Nephron progenitor cell (in vitro differentiated cells): ENCODE measurements at regions not wholly inside any gene's neighbourhood (a gene's known extent, or its start where the extent isn't known, plus 50 kb on each side); places are given as distances from the start of the nearest gene placed in this dataset.
A peak's percentile ranks its signal among the peaks of the same experiment; 100 is the strongest.

Experiments
- DNase-seq: peaks from one replicate; pipeline ENCODE4 v3.0.0; 2021
- H3K27ac Mint-ChIP-seq: 2 replicates; pipeline ENCODE4 v1.8.0; 2021; ENCODE audit warnings: mild to moderate bottlenecking, moderate library complexity, mixed read lengths
- H3K27me3 Mint-ChIP-seq: 2 replicates; pipeline ENCODE4 v1.8.0; 2021; ENCODE audit warnings: mild to moderate bottlenecking, low read depth, mixed read lengths; ENCODE audit not compliant: poor library complexity
- H3K36me3 Mint-ChIP-seq: 2 replicates; pipeline ENCODE4 v1.8.0; 2021; ENCODE audit warnings: low read depth, mixed read lengths
- H3K4me1 Mint-ChIP-seq: 2 replicates; pipeline ENCODE4 v1.8.0; 2021; ENCODE audit warnings: mixed read lengths
- H3K4me3 Mint-ChIP-seq: 2 replicates; pipeline ENCODE4 v1.8.0; 2021; ENCODE audit warnings: mild to moderate bottlenecking, moderate library complexity, mixed read lengths
- H3K9me3 Mint-ChIP-seq: 2 replicates; pipeline ENCODE4 v1.8.0; 2021; ENCODE audit warnings: mild to moderate bottlenecking, moderate library complexity, mixed read lengths
- TF ChIP-seq, protein P1 (sequence below): fragments of 200-600 bp; sonication (generic); IDR thresholded peaks from 2 replicates; pipeline ENCODE4 v1.5.0; 2021; ENCODE audit warnings: antibody characterized with exemption

- H3K27ac Mint-ChIP-seq, result peak overlapping the region; percentile 28
- H3K27me3 Mint-ChIP-seq, result peaks cover 3% of the 10 kb centered on the region
- H3K36me3 Mint-ChIP-seq, result no peaks in the 10 kb centered on the region
- no peak for DNase-seq
- no peaks in the 10 kb centered on the region for H3K9me3 Mint-ChIP-seq
- peaks cover 93% of the 10 kb centered on the region for H3K4me1 Mint-ChIP-seq
- TF ChIP-seq, protein P1, sequence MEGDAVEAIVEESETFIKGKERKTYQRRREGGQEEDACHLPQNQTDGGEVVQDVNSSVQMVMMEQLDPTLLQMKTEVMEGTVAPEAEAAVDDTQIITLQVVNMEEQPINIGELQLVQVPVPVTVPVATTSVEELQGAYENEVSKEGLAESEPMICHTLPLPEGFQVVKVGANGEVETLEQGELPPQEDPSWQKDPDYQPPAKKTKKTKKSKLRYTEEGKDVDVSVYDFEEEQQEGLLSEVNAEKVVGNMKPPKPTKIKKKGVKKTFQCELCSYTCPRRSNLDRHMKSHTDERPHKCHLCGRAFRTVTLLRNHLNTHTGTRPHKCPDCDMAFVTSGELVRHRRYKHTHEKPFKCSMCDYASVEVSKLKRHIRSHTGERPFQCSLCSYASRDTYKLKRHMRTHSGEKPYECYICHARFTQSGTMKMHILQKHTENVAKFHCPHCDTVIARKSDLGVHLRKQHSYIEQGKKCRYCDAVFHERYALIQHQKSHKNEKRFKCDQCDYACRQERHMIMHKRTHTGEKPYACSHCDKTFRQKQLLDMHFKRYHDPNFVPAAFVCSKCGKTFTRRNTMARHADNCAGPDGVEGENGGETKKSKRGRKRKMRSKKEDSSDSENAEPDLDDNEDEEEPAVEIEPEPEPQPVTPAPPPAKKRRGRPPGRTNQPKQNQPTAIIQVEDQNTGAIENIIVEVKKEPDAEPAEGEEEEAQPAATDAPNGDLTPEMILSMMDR, result no peak
- H3K4me3 Mint-ChIP-seq, result peak overlapping the region; percentile 37
Observed at GRCh38 chr7:26531926-26532325, 240.3 kb downstream of the SNX10 start.

GRCh38 chr7:26532471-26532870, 240.8 kb downstream of the SNX10 start:
- peaks cover 93% of the 10 kb centered on the region for H3K4me1 Mint-ChIP-seq
- TF ChIP-seq, protein P1, result no peak
- peaks cover 3% of the 10 kb centered on the region for H3K27me3 Mint-ChIP-seq
- peak overlapping the region; percentile 54 for H3K4me3 Mint-ChIP-seq
- no peaks in the 10 kb centered on the region for H3K36me3 Mint-ChIP-seq
- peak overlapping the region; percentile 100 for H3K27ac Mint-ChIP-seq
- DNase-seq, result no peak
- H3K9me3 Mint-ChIP-seq, result no peaks in the 10 kb centered on the region

DNA sequence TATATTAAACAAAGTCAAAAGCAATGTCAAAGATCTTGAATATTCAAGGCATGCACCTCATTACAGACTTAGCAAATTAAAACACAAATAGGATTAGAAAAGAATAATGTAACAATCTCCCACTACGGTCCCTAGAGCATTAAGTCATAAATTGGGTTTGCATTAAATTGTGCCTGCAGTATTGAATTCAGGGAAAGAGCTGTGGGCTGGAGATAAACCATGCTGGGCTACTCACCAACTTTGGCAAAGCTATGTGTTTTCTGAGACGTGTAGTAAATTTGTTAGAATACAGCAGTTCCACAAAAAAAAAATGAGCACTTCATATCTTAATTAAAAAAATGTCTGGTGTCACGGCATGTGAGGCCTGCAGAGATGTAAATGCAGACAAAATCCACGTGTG, 241.6 kb downstream of the SNX10 start:
- no peak for DNase-seq
- H3K36me3 Mint-ChIP-seq, result no peaks in the 10 kb centered on the region
- peaks cover 3% of the 10 kb centered on the region for H3K27me3 Mint-ChIP-seq
- H3K9me3 Mint-ChIP-seq, result no peaks in the 10 kb centered on the region
- H3K4me3 Mint-ChIP-seq, result peak overlapping the region; percentile 54
- TF ChIP-seq, protein P1, result no peak
- peaks cover 94% of the 10 kb centered on the region for H3K4me1 Mint-ChIP-seq
- H3K27ac Mint-ChIP-seq, result peak overlapping the region; percentile 100

DNA sequence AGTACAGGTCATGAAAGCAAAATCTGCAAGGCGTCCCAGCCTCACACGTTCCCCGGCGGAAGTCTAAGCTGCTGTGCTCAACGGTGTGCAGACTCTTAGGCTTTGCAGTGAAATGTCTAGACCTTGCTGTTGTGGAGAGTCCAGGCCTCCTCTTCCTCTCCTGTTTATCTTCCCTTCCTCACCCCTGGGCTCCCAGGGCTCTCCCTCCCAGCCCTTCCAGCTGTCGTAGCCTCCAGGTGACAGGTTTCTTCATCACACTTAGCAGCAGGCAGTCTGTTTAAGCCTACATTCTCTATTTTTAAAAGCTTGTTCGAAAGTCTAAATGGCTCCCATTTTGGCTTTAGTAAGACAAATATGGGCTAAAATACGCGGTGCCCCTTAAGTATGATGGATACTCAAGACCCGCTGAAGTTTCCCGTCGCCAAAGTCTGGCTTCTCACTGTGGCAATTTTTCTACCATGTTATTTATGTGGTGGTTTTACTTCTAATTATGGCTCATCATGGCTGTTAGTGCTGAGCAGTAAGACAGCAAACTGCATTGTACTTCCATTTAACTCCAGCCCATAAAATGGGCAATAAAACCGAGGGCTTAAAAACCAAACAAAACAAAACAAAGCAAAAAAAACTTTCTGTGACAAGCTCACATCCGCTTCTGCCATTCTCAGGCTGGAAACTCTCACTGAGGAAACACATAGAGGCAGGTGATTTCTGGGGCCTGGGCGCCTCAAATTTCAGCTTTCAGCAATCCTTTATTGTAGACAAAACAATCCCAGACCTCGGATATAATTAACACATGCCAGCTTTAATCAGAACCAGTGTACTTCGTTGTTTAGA, 243.2 kb downstream of the SNX10 start:
- peak overlapping the region; percentile 100 for H3K27ac Mint-ChIP-seq
- TF ChIP-seq, protein P1, result no peak
- H3K9me3 Mint-ChIP-seq, result no peaks in the 10 kb centered on the region
- peak; percentile 43 for DNase-seq
- H3K4me3 Mint-ChIP-seq, result peak overlapping the region; percentile 74
- peaks cover 3% of the 10 kb centered on the region for H3K27me3 Mint-ChIP-seq
- H3K36me3 Mint-ChIP-seq, result no peaks in the 10 kb centered on the region
- H3K4me1 Mint-ChIP-seq, result peaks cover 98% of the 10 kb centered on the region

- Mint-ChIP-seq H3K27ac (peak overlapping the region; percentile 100), H3K36me3 (no peaks in the 10 kb centered on the region), H3K27me3 (peaks cover 6% of the 10 kb centered on the region), H3K4me1 (peaks cover 97% of the 10 kb centered on the region), H3K9me3 (no peaks in the 10 kb centered on the region), H3K4me3 (peak overlapping the region; percentile 74)
- no peak for DNase-seq
- TF ChIP-seq, protein P1, result no peak
Observed at GRCh38 chr7:26535483-26536007, 243.9 kb downstream of the SNX10 start.
